Hematopoietic multipotent progenitor cell treated with erythropoietin and hydrocortisone succinate and interleukin-3 and kit ligand, for 17 days (in vitro differentiated cells): ENCODE measurements at regions not wholly inside any gene's neighbourhood (a gene's known extent, or its start where the extent isn't known, plus 50 kb on each side); places are given as distances from the start of the nearest gene placed in this dataset.

ENCODE experiments used
- DNase-seq: peaks from one replicate; pipeline ENCODE4 v3.0.0-alpha.2; 2015; ENCODE audit warnings: low spot score

GRCh38 chr11:115722711-115723110 is 218.5 kb upstream of the CADM1 start:
- no peak for DNase-seq

- no peak for DNase-seq
Observed at GRCh38 chr11:115721296-115721995, 217.2 kb upstream of the CADM1 start.

- DNase-seq: no peak
Observed at GRCh38 chr11:115720602-115721245, 216.5 kb upstream of the CADM1 start.

GRCh38 chr11:115718945-115719344 is 214.7 kb upstream of the CADM1 start:
- no peak for DNase-seq

- DNase-seq: no peak
Observed at GRCh38 chr11:115718106-115718505, 213.9 kb upstream of the CADM1 start.

- DNase-seq: no peak
Observed at GRCh38 chr11:115716601-115717529, 212.7 kb upstream of the CADM1 start.

GRCh38 chr11:115716080-115716479 is 211.9 kb upstream of the CADM1 start:
- DNase-seq: no peak

- no peak for DNase-seq
Observed at GRCh38 chr11:115715251-115715770, 211.1 kb upstream of the CADM1 start.

- DNase-seq: no peak
Observed at GRCh38 chr11:115712296-115712695, 208.1 kb upstream of the CADM1 start.

GRCh38 chr11:115710980-115711379 is 206.8 kb upstream of the CADM1 start:
- DNase-seq: no peak

- no peak for DNase-seq
Observed at GRCh38 chr11:115710426-115710825, 206.2 kb upstream of the CADM1 start.

- no peak for DNase-seq
Observed at GRCh38 chr11:115709297-115709696, 205.1 kb upstream of the CADM1 start.

- no peak for DNase-seq
Observed at GRCh38 chr11:115707180-115707905, 203.1 kb upstream of the CADM1 start.

- DNase-seq: no peak
Observed at GRCh38 chr11:115706626-115707135, 202.5 kb upstream of the CADM1 start.

- DNase-seq: no peak
Observed at GRCh38 chr11:115705200-115705599, 201.0 kb upstream of the CADM1 start.

GRCh38 chr11:115700981-115701875 is 197.0 kb upstream of the CADM1 start:
- no peak for DNase-seq

- no peak for DNase-seq
Observed at GRCh38 chr11:115700496-115700895, 196.3 kb upstream of the CADM1 start.

GRCh38 chr11:115699733-115700132 is 195.5 kb upstream of the CADM1 start:
- no peak for DNase-seq

GRCh38 chr11:115699326-115699725 is 195.1 kb upstream of the CADM1 start:
- DNase-seq: no peak

GRCh38 chr11:115698243-115698642 is 194.0 kb upstream of the CADM1 start:
- DNase-seq: no peak

- DNase-seq: no peak
Observed at GRCh38 chr11:115696563-115696962, 192.3 kb upstream of the CADM1 start.
